ENCODE measurements at regions not wholly inside any gene's neighbourhood (a gene's known extent, or its start where the extent isn't known, plus 50 kb on each side); places are given as distances from the start of the nearest gene placed in this dataset.

- no peak for TF ChIP-seq CTCF (IDR thresholded peaks at IDR 0.05; ENCODE audit: insufficient read depth in 1 of 2, low read depth in 1 of 2, low read length in 1 of 2, severe bottlenecking in 1 of 2, unreplicated experiment in 1 of 2)
- Mint-ChIP-seq H3K4me3 (ENCODE audit: unreplicated experiment) (no peak overlapping the region), H3K27ac (ENCODE audit: unreplicated experiment) (no peak overlapping the region), H3K27me3 (ENCODE audit: insufficient read depth, unreplicated experiment) (no peaks in the 10 kb centered on the region), H3K9me3 (ENCODE audit: unreplicated experiment) (no peaks in the 10 kb centered on the region), H3K4me1 (ENCODE audit: low read depth, unreplicated experiment) (peaks cover 14% of the 10 kb centered on the region), H3K36me3 (ENCODE audit: insufficient read depth, unreplicated experiment) (no peaks in the 10 kb centered on the region)
- Histone ChIP-seq H3K4me1 (peaks cover 10% of the 10 kb centered on the region), H3K4me3 (ENCODE audit: low read depth, low read length) (no peak overlapping the region), H3K27me3 (replicated peaks; ENCODE audit: control insufficient read depth, insufficient read depth, low read length) (no peaks in the 10 kb centered on the region), H3K9me3 (peaks cover 3% of the 10 kb centered on the region; the same call in 1 of the 2 replicates), H3K36me3 (ENCODE audit: control insufficient read depth, insufficient read depth, low read length) (no peaks in the 10 kb centered on the region)
- CTCF ChIA-PET = no interaction called here
- POLR2A ChIA-PET = no interaction called here
- intact Hi-C loops (cut with micrococcal nuclease; ENCODE audit: unreplicated experiment) = no loop called here
- DNase-seq = no peak
- BruUV-seq (replicated peaks) = no TSS peak
These were observed 140.0 kb upstream of the CYP1B1 start for GRCh38 chr2:38215993-38216392.

GRCh38 chr2:38215522-38215921 is 139.6 kb upstream of the CYP1B1 start:
- CTCF ChIA-PET = no interaction called here
- no peak for TF ChIP-seq CTCF (IDR thresholded peaks at IDR 0.05; ENCODE audit: insufficient read depth in 1 of 2, low read depth in 1 of 2, low read length in 1 of 2, severe bottlenecking in 1 of 2, unreplicated experiment in 1 of 2)
- no peaks in the 10 kb centered on the region for H3K9me3 Mint-ChIP-seq (ENCODE audit: unreplicated experiment)
- H3K36me3 ChIP-seq (ENCODE audit: control insufficient read depth, insufficient read depth, low read length) = no peaks in the 10 kb centered on the region
- H3K27me3 Mint-ChIP-seq (ENCODE audit: insufficient read depth, unreplicated experiment) = no peaks in the 10 kb centered on the region
- intact Hi-C loops (cut with micrococcal nuclease; ENCODE audit: unreplicated experiment) = no loop called here
- no peaks in the 10 kb centered on the region for H3K27me3 ChIP-seq (replicated peaks; ENCODE audit: control insufficient read depth, insufficient read depth, low read length)
- POLR2A ChIA-PET = no interaction called here
- no peak overlapping the region for H3K4me3 Mint-ChIP-seq (ENCODE audit: unreplicated experiment)
- DNase-seq = no peak
- no TSS peak for BruUV-seq (replicated peaks)
- peaks cover 10% of the 10 kb centered on the region for H3K4me1 ChIP-seq
- H3K9me3 ChIP-seq = peaks cover 3% of the 10 kb centered on the region; the same call in 1 of the 2 replicates
- H3K4me1 Mint-ChIP-seq (ENCODE audit: low read depth, unreplicated experiment) = peaks cover 14% of the 10 kb centered on the region
- no peak overlapping the region for H3K27ac Mint-ChIP-seq (ENCODE audit: unreplicated experiment)
- H3K4me3 ChIP-seq (ENCODE audit: low read depth, low read length) = no peak overlapping the region
- H3K36me3 Mint-ChIP-seq (ENCODE audit: insufficient read depth, unreplicated experiment) = no peaks in the 10 kb centered on the region

GRCh38 chr2:38214209-38214717 is 138.3 kb upstream of the CYP1B1 start:
- Histone ChIP-seq H3K4me1 (peaks cover 10% of the 10 kb centered on the region), H3K9me3 (no peaks in the 10 kb centered on the region), H3K27me3 (replicated peaks; ENCODE audit: control insufficient read depth, insufficient read depth, low read length) (no peaks in the 10 kb centered on the region), H3K4me3 (ENCODE audit: low read depth, low read length) (no peak overlapping the region), H3K36me3 (ENCODE audit: control insufficient read depth, insufficient read depth, low read length) (no peaks in the 10 kb centered on the region)
- no peak for TF ChIP-seq CTCF (IDR thresholded peaks at IDR 0.05; ENCODE audit: insufficient read depth in 1 of 2, low read depth in 1 of 2, low read length in 1 of 2, severe bottlenecking in 1 of 2, unreplicated experiment in 1 of 2)
- POLR2A ChIA-PET = no interaction called here
- Mint-ChIP-seq H3K4me1 (ENCODE audit: low read depth, unreplicated experiment) (peaks cover 14% of the 10 kb centered on the region), H3K9me3 (ENCODE audit: unreplicated experiment) (no peaks in the 10 kb centered on the region), H3K27ac (ENCODE audit: unreplicated experiment) (no peak overlapping the region), H3K4me3 (ENCODE audit: unreplicated experiment) (no peak overlapping the region), H3K36me3 (ENCODE audit: insufficient read depth, unreplicated experiment) (no peaks in the 10 kb centered on the region), H3K27me3 (ENCODE audit: insufficient read depth, unreplicated experiment) (no peaks in the 10 kb centered on the region)
- no TSS peak for BruUV-seq (replicated peaks)
- intact Hi-C loops (cut with micrococcal nuclease; ENCODE audit: unreplicated experiment) = loop anchor here (5.0 kb wide), 1 partner anchor 58 kb away; no protein-coding TSS in a partner anchor
- DNase-seq = peak; percentile 26 to 57
- CTCF ChIA-PET = no interaction called here
